Stimulated activated CD4-positive, alpha-beta T cell treated with anti-CD3 and anti-CD28 coated beads, Interleukin-4, amount 100 ng/mL, for 24 hours (primary cell): ENCODE measurements at regions not wholly inside any gene's neighbourhood (a gene's known extent, or its start where the extent isn't known, plus 50 kb on each side); places are given as distances from the start of the nearest gene placed in this dataset.

Experiments
- DNase-seq: peaks from one replicate; pipeline ENCODE4 v3.0.0-alpha.2; 2020

DNA sequence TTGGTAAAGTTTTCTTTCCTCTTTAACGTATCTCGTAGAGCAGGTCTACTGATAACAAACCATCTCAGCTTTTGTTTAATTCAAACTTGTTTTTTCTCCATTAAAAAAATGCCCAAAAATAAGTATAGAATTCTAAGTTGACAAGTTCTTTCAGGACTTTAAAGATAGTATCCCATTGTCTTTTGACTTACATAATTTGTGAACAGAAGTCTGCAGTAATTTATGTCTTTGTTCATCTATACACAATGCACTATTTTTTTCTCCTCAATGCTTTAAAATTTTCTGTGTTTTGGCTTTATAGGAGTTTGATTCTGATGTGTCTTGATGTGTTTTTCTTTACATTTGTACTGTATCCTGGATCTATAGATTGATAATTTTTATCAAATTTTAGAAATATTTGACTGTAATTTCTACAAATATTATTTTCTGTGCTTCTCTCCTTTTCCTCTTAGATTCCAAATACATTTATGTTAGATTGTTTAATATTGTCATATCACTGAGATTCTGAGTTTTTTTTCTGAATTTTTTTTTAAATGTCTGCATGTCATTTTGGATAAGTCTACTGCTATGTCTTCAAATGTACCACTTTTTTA, 143.3 kb downstream of the FTCDNL1 start:
- no peak for DNase-seq

DNA sequence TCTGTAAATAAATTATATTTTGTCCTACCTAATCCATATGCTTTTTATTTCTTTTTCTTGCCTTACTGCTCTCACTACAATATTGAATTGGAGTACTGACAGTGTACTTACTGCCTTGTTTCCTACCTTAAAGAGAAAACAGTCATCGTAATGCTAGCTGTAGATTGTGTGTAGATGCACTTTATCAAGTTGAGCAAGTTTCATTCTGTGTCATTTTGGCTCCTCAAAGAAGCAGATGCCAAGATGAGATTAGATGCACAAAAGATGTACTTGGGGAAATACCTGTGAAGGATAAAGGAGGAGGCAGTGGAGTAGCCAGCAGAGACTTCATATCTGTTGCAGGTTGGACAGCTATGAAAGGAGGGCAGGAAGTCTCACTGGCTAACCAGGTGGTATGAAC, 145.5 kb downstream of the FTCDNL1 start:
- no peak for DNase-seq

DNA sequence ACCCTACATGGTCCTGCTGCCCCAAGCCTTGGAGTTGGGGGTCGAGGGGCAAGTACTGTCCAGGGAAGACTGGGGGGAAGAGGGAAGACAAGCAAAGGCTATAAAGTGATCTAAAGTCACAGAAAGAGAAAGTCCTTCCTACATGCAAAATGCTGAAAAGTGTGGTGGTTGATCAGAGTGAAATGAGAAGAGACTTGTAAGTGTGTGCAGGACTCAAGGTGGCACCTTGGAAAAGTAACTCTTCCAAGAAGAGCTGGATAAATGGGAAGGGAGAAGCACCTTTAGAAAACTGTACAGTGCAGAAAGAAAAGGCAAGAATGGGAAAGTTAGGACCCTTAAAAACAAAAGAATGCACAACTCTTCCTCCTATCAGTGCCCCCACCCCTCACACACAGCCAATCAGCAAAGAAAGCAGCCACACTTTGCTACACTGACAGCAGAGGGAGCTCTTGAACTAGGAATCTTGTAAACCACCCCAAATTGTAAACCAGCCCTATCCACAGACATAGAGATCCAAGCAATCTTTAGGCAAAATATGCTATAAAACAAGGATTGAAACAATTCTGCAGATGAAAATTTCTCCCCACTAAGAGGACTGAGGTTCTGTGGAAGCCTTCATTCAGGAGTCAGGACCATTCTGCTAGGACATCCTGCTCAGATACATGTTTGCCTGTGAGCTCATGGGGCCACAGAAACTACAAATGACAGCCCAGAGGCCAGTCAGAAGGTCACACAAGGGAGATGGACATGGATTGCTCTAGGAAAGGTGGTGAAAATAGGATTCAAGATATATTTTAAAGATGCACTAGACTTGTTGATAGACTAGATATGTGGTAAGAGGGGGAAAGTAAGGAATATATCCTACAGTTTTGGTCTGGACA, 146.4 kb downstream of the FTCDNL1 start:
- peak; percentile 8 for DNase-seq

DNA sequence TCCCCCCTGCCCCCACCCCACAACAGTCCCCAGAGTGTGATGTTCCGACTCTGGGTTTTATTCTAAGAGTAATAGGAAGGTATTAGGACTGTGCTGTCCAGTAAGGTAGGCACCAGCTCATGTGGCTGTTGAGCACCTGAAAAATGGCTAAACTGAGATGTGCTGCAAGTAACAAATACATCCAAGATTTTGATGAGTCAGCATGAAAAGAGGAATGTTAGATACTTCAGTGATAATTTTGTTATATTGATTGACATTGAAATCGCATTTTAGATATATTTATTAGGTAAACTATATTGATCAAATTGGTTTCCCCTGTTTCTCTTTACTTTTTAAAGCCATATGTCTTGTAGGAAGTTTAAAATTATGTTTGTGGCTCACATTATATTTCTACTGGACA, 147.8 kb downstream of the FTCDNL1 start:
- DNase-seq: no peak

DNA sequence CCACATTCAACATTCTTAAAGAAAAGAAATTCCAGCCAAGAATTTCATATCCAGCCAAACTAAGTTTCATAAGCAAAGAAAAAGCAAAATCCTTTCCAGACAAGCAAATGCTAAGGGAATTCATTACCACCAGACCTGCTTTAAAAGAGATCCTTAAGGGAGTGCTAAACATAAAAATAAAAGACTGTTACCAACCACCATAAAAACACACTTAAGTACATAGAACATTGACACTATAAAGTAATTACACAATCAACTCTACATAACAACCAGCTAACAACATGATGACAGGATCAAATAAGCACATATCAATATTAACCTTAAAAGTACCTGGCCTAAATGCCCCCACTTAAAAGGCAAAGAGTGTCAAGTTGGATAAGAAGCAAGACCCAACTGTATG, 153.5 kb downstream of the FTCDNL1 start:
- DNase-seq: no peak

DNA sequence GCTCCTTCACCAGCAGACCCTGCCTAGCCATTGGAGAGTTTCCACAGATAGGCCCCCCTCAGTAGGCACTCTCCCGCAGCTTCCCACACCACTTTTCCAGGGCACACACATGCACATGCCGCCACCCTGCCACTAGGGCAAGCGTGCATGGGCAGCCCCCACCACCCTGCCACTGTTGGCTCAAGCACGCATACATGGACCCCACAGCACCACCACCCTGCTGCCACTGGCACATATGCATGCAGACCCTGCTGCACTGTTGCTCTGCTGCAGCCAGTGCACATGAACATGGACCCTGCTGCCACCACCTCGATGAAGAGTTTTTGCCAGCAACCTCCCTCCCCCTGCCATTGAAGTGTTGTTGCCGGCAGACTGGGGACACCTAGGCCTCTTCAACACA, 154.9 kb downstream of the FTCDNL1 start:
- no peak for DNase-seq

DNA sequence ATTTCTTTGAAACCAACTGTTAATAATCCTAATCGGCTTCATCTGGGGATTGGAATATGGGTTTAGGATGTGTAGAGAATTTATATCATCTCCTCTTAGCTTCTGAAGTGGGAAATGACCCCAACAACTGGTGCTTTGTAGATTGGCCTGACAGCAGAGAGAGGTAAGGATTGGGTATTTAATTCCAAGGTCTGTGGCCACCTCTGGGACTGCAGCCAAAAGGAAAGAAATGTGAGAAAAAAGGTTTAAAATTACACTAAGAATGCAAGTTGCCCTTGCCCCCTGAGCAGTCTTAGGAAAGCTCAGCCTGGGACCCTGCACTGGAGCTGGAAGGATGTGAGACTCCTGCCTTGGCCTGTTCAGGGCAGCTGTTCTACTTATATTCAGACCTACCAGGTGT, 157.1 kb downstream of the FTCDNL1 start:
- no peak for DNase-seq

DNA sequence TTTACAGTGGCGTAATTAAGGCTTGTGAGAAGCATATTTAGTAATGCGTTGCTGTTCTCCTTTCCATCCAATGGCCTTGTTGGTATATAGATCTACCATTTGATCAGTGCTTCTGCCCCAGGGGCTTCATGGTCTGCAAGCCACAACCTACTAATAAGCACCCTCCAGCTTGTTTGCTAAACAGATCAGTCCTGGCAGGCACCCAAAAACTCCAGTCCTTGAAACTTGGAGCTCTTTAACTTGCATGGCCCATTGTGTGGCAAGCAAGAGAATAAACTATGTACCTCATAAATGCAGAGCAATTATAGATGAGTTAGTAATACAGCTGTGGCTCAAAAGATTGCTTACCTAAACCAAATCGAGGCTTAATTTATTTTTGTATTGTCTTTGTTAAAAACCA, 158.5 kb downstream of the FTCDNL1 start:
- DNase-seq: no peak

DNA sequence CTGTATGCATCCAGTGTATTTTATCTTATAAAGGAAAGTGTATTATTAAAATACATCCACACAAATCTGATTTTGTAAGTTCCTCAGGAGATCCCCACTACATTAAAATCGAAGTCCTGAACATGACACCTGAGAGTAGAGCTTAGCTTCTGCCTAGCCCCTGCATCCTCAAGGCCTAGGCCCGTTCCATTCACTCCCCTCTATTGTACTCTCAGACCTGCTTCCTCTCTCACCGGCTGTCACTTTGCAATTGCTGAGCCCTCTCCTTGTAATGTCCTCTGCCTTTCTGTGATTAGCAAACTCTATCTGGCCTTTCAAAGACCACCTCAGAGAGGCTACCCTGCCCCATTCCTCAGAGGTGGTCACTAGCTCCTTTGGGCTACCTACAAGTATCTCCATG, 160.8 kb downstream of the FTCDNL1 start:
- DNase-seq: no peak

DNA sequence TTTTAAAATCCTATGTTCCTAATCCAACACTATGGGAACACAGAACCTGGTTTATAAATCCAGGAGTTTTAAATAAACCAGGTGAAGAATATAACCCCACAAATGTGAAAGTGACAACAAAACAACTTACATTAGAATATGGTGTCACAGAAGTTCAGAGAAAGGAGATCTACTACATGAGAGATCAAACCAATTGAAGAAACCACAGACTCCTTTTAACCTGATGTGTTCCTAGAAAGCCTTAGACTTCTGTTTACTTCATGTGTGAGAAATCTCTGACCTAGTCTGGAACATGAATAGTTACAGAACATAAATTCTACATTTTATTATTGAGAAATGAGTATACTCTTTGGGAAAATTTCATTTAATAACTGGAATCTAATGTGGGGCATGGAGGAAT, 165.3 kb downstream of the FTCDNL1 start:
- DNase-seq: no peak

DNA sequence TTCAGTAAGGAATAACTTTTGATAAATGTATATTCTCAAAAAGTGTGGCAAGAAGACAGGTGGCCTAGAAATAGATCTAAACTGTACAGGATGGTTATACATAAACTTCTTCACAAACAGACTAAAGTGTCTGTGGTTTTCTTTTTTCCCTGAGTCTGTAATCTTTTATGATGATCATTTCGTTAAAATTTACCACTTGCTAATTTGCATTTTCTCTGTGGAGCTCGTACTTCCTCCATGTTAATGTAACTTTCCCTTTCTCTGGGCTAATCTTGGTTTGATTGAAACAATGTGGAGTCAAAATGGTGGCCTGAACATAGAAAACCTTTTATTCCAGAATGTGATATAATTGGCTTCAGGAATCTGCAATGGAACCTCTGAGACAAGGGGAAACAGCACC, 166.2 kb downstream of the FTCDNL1 start:
- DNase-seq: no peak

DNA sequence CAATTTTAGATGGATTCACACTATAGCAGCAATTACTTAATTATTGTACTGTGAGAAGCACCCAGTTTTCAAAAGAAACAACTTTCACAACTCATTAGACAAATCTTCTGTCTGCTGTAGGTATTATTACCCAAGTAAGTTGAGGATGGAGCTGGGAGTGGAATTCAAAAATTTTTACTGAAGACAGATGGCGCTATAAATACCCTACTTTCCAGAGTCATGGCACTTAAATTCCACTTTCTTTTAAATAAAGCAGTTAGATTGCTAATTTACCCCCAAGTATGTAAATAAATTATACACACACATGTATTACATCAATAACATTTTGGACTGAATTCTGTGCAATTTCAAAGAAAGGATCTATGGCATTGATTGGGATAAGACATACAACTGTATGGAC, 166.8 kb downstream of the FTCDNL1 start:
- no peak for DNase-seq

DNA sequence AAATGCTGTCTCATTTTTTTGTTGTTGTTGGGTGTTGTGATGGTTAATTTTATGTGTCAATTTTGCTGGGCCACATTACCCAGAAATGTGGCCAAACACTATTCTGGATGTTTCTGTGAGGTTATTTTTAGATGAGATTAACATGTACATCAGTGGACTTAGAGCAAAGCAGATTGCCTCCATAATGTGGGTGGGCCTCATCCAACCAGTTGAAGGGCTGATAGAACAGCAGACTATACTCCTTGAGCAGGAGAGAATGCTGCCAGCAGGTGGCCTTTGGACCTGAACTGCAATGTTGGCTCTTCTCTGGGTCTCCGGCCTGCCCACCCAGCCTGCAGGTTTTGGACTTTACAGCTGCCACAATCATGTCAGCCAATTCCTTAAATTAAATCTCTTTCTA, 169.0 kb downstream of the FTCDNL1 start:
- no peak for DNase-seq

DNA sequence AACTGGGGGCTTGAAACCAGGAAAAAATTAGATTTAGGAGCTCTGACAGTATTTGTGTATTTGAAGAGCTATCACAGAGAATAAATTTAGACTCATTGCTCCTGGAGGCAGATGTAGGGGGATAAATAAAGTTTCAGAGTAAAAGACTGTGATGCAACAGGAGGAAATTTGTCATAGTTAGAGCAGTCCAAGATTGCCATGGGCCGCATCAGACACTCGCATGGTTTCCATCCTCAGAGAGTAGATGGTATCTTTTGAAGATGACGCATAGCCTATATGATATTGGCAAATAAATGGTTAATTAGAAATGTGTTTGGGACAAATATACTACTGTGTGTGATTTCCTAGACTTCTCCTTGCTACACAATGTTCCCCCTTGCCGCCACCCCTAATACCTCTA, 170.5 kb downstream of the FTCDNL1 start:
- DNase-seq: no peak

DNA sequence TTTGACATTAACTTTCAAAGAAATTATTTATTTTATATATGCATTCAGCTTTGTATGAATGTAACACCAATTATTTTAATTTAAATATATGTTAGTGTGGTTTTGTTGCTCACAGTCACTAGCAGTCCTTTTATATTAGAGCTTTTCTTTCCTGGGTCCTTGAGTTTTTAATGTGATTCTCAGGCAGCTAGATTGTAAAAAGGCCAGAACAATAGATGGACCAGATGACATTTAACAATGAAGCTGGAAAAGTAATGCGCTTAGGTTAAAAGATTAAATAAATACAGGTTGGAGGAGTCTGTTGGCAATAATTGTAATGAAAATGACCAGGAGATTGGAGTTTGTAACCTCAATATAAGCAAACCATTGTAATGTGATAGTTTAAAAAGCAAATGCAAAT, 171.1 kb downstream of the FTCDNL1 start:
- no peak for DNase-seq

DNA sequence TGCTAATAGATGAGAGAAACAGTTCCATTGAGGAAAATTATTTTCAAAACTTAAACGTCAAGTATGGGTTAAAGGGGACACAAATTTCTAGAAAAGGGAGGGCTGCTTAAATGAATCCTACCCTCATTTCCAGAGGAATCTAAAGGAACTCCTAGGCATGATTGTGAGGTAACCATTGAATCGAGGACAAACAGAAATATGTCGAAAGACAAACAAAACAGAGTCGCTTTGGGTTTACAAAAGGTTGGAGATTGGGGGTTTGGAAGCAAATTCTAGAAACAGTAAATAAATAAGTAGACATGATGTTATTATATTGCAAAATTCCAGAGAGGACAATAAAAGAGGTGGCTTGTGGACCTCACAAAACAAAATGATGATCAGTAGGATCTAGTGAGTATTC, 173.1 kb downstream of the FTCDNL1 start:
- no peak for DNase-seq

DNA sequence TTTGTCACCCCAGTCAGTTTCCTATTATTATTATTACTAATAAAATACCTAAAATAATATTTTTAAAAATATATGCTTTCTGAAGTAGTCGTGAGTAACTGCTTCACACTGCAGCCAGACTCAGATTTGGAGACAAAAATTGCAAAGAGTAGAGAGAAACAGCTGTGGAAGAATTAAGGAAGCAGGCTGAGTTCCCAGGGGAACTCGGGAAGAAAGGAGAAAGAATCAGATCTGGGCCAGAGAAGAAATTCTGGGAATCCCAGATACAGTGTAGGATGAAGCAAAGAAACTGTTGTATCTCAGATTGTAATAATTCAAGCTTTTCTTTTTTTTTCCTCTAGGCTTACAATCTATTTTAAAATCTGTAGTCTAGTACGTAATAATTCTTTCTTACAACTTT, 182.3 kb downstream of the FTCDNL1 start:
- DNase-seq: no peak

DNA sequence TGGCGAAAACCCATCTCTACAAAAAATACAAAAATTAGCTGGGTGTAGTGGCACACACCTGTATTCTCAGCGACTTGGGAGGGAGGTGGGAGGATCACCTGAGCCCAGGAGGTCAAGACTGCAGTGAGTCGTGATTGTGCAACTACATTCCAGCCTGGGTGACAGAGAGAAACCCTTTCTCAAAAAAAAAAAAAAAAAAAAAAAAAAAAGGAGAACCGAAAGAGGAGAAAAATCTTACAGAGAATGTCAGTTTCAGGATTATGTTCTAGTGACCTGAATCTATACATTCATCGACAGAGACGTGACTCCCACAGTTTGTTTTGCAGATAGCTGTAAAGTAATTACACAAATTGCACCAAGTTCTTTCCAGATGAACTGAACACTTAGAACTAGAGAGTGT, 187.8 kb downstream of the FTCDNL1 start:
- DNase-seq: no peak

DNA sequence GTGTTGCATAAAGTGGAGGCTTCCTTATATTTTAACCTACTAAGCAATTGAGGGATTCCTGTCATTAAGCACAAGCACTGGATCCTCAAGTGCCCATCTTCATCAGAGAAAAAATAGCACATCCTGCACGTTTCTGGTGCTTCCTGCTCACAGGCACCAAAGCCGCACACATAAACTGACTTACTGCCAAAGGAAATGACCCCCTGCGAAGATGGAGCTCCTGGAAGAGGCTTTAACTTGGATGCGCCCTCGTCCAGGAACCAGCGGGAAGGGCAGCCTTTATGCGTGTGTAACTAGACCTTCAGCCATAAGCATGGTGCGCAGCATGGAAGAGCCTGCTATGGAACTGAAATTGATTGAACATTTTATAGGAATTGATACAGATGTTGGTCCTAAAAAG, 188.7 kb downstream of the FTCDNL1 start:
- DNase-seq: no peak

DNA sequence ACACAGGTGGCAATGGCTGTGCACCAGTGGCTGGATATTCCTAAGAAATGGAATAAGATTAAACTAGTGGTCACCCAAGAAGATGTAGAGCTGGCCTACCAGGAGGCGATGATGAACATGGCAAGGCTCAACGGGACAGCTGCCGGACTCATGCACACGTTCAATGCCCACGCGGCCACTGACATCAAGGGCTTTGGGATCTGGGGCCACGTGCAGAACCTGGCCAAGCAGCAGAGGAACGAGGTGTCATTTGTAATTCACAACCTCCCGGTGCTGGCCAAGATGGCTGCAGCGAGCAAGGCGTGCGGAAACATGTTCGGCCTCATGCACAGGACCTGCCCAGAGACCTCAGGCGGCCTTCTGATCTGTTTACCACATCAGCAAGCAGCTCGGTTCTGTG, 190.8 kb downstream of the FTCDNL1 start:
- DNase-seq: no peak

DNA sequence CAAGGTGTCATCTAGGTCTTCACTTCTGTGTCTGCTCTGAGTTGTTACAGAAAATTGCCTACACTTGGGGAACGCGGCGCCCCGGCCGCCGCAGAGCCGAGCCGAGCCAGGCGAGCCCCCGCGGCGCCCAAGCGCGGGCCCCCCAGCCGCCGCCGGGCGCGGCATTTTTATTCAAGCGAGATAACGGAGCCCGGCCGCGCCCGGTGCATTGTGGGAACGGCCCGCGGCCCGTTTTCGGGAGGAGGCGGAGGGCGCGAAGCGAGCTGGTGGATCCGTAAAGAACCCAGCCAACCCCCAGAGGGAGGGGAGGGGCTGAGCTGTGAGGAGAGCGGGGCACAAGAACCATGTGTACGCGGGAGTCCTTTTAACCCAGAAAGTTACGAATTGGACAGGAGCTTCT, 191.8 kb downstream of the FTCDNL1 start:
- no peak for DNase-seq

DNA sequence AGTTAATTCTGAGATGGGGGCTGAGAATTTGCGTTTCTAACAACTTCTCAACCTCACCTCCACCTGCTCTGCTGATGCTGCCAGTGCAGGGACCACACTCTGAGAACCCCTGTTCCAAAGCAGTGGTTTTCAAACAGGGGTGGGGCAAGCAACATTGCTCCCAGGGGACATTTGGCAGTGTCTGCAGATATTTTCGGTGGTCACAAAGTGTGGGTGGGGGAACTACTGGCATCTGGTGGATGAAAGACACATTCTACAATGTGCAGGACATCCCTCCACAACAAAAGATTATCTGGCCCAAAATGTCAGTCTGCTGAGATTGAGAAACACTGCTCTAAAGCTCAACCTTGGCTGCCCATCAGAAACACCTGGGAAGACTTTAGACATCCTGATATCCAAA, 188.7 kb upstream of the SATB2 start:
- DNase-seq: no peak

DNA sequence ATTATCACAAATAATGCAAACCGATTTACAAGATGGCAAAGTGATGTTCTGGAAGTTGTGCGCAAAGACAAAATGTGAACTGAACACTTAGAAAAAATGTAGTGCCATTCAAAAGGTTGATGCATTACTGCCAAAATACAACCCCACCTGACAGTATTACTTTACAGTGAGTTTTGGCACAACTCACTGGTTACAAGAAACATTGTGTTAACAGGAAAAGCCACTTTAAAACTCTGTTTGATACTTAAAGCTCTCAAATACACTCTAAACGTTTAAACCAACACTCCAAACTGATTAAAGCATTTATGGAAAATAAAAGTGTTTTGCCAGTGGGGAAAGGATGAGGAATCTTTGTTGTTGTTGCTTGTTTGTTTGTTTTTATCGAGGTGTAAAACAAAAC, 173.4 kb upstream of the SATB2 start:
- no peak for DNase-seq

DNA sequence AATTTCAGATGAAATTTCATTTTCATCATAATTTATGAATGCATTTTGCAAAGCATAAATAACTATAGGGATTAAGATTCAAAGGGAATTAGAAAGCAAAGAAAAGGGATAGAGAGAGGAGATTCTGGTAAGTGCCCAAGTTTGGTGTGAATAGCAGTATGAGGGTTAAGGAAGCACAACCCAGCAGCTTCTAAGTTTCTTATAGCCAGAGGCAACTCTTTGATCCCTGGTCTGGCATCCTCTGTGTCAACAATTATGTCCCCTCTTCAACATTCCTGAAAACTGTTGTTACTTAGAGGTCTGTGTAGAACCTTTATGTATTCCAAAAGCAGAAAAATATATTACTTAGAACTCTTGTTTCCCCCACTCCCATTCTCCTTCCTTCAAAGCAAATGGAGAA, 171.6 kb upstream of the SATB2 start:
- no peak for DNase-seq

DNA sequence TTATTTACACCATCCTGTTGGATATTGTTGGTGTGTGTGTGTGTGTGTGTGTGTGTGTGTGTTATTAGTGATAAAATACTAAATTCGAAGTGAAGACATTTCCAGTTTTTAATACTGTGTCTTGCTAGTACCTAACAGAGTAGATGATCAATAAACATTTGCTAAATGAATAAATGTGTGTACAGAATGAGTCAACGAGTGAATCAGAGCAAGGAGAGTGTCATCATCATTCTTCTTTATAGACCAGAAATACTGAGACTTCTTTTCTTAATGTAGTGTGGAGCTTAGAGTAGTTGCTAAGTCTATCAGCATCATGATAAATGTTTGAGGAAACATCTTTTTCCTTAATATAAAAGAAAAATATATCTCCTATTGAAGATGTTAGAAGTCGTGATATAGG, 169.7 kb upstream of the SATB2 start:
- no peak for DNase-seq
